ENCODE measurements at regions not wholly inside any gene's neighbourhood (a gene's known extent, or its start where the extent isn't known, plus 50 kb on each side); places are given as distances from the start of the nearest gene placed in this dataset.

DNA sequence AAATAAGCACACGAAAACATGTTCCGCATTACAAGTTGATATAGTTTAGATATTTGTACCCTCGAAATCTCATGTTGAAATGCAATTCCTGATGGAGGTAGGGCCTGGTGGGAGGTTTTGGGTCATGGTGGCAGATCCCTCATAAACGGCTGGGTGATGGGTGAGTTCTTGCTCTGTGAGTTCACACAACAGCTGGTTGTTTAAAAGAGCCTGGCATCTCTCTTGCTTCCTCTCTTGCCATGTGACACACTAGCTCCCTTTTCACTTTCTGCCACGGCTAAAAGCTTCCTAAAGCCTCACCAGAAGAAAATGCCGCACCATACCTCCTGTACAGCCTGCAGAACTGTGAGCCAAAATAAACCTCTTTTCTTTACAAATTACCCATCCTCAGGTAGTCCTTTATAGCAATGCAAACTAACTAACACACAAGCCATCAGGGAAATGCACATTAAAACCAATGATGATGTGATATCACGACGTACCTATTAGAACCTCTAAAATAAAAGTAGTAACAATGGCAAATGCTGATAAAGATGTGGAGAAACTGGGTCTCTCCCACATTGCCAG, 188.5 kb downstream of the ANAPC1 start:
- DNase-seq (ENCODE audit: low spot score), result no peak

DNA sequence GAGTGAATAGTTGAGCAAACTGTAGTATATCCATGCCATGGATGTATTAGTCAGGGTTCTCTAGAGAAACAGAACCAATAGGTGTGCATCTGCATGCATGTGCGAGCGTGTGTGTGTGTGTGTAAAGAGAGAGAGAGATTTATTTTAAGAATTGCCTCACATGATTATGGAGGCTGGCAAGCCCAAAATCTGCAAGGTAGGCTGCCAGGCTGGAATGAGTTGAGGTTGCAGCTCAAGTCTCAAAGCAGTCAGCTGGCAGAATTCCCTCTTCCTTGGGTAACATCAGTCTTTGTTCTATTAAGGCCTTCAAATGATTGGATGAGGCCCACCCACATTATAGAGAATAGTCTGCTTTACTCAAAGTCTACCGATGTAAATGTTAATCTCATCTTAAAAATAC, 187.8 kb downstream of the ANAPC1 start:
- DNase-seq (ENCODE audit: low spot score), result no peak

DNA sequence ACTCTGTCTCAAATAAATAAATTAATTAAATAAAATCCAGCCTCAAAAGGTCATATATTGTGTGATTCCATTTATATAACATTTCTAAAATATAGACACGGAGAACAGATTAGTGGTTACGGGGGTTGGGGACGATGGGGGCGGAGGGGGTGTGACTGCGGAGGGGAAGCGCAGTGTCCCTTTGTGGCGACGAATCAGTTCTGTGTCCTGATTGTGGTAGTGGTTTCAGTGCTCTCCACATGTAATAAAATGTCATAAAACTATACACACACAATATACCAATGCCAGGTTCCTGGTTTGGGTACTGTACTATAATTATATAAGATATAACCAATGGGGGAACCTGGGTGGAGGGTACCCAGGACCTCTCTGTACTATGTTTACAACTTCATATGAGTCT, 186.4 kb downstream of the ANAPC1 start:
- no peak for DNase-seq (ENCODE audit: low spot score)

DNA sequence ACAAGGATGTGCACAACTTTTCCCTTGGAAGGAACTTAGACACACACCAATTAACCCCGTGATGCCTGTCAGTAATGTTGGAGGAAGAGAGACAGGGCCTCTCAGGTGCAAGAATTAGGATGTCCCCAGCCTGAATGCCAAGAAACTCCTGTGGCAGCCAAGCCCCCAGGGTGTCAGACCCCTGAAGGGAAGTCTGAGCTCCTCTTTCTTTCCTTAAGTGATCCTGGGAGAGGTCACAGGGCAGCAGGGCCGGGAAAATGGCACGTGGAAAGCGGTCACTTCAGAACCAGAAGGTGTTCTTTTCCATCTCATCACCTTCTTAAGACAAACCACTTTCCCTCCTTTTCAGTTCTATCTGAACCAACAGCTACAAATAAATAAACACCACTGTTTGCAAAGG, 185.9 kb downstream of the ANAPC1 start:
- DNase-seq (ENCODE audit: low spot score), result no peak

DNA sequence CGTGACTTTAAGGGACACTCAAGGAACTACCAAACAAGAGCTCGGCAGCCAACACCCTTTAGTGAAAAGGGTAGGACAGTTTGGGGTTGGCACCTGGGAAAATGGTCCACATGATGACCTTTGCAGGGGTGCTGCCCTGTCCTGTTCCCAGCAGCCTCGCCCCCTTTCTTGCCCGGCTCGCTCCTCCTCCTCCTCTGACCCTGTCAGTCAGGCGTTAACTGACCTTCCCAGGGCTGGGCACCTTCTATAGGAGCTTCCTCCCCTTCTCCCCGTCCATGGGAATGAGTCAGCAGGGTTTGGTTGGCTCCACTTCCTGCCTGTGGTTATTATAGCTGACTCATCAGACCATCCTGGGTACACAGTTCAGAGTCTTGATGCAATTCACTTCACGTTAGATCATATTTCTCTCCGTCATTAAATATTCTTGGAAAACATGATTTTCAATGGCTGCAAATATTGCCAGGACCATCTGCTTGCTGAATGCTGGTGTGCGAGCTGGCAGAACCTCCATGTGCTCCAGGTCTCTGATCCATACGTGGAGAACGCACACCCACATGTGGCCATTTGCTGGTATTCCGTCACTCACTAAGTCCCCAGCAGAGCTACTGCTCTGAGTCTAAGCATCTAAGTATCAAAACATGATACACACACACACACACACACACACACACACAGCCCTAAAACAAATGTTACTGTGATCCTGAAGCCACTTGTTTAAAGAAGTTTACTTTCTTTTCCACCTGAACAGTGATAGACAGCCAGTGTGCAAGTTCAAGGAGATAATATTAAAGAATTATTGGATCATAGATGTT, 185.0 kb downstream of the ANAPC1 start:
- peak; percentile 32 for DNase-seq (ENCODE audit: low spot score)

DNA sequence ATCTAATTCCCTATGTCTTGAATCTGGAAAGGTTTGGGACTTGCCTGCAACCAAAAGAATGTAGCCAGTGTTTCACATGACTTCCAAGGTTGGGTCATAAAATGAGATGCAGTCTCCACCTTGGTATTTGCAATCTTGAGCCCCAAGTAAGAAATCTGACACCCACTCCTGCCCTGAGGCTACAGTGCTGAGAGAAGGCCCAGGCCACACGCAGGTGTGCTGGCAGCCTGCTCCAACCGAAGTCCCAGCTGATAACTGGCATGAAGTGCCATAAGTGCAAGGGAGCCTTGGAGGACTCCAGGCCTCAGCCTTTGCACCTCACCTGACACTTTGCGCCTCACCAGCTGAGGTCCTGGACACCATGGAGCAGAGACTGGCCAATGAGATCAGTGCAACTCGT, 182.7 kb downstream of the ANAPC1 start:
- DNase-seq (ENCODE audit: low spot score), result no peak

DNA sequence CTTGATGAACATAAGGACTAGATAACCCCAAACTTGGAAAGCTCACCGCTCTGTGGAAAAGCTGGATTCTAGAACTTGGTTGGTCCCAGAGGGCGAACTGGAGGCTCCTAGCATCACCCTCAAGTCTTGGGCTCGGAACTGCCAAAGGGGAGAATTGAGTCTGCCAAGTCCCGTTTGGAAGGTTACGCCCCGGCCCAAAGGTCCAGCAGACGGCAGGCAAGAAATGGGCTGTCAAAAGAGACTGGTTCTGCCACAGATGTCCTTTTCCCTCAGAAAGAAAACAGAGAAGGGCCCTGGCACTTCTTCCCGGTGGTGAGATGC, 182.2 kb downstream of the ANAPC1 start:
- DNase-seq (ENCODE audit: low spot score), result no peak

DNA sequence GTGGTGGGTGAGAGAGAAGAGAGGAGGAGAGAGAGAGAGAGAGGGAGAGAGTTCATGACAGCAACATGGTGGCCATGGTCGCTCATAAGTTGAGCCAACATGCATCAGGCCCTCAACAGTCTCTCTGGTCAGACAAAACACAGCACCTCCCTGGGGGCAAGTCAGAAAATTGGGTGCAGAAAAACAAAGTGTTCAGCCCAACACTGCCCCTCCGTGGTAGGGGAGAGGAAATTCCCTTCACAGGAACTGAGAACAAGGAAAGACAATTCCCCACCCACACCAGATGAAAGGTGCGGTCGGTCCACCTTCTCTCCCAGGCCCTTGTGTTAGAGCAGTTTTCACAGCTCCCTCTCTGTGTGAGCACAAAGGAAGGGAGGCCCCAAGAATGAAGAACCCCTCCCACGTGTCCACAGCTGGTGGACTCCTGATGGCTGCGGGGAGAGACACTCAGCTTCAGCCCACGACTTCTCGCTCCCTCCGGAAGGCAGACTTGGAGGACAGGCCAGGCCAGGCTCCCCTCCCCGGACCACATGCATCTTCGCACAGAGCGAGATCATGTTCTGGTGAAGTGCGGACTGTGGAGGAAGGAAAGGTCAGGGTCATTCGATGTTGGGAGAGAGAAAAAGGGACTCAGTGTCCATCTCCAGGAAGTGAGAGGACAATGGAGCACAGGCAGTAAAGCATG, 181.7 kb downstream of the ANAPC1 start:
- peak; percentile 51 for DNase-seq (ENCODE audit: low spot score)

DNA sequence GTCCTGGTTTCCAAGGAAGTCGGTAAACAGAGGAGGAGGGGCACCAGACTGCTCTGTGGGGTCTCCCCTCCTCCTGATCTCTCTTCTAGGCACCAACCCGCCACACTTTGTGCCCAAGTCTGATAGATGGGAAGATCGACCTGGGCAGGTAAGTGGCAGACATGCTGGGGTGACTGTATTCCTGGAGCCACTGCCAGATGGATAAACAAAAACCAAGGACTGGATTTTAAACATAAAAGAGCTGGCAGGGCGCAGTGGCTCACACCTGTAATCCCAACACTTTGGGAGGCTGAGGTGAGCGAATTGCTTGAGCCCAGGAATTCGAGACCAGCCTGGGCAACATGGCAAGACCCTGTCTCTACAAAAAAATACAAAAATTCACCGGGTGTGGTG, 181.2 kb downstream of the ANAPC1 start:
- DNase-seq (ENCODE audit: low spot score), result no peak

DNA sequence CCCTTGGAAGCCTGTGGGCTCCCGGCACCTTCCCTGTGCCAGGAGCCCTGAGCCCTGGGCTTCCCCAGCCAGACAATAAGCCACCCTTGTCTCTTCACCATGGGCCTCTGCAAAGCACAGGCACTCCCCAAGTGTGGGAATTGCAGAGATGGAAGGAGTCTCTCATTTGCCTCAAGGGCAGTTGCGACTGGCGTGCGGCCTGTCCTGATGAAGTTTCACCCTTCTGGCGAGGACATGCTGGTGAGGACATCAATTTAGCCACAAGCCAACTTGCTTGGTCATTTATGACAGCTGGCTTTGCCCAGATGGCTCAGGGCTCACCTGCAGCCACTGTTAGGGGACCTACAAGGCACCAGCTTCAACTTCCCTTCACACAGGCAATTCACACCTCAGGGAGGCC, 180.2 kb downstream of the ANAPC1 start:
- DNase-seq (ENCODE audit: low spot score), result no peak

DNA sequence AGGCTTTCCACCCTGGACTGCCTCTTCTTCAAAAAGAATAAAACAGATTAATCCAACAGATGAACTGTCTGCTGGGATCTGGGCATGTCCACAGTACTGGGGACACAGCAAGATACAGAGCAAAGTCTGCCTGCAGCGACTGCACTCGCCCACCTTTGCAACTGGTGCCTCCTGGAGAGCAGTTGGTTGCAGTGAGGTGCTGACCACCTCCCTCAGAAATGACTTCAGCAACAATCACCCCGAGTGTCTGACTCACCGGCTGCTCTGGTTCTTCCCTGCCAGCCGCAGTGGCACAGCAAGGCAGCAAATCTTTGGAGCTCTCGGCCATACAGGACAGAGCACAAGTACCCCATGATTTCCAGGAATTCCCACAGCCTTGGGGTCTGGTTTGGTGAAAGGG, 179.7 kb downstream of the ANAPC1 start:
- DNase-seq (ENCODE audit: low spot score), result no peak

DNA sequence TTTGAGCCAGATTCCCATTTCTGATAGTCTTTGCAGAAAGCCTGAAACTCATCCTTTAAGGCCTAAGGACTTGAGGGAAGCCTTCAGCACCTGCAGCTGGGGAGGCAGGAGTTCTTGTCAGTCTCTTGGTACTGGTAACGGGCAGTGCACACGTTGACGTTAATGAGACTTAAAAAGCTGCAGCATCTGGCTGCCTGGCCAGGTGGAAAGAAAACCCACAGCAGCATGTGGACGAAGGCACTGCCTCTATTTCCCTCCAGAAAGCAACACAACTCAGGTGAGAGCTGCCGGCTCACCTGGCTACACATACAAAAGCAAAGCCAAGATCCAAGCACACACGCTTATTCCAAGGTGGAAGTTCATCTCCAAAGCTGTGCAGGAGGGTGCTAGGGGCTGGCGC, 178.8 kb downstream of the ANAPC1 start:
- DNase-seq (ENCODE audit: low spot score), result no peak

DNA sequence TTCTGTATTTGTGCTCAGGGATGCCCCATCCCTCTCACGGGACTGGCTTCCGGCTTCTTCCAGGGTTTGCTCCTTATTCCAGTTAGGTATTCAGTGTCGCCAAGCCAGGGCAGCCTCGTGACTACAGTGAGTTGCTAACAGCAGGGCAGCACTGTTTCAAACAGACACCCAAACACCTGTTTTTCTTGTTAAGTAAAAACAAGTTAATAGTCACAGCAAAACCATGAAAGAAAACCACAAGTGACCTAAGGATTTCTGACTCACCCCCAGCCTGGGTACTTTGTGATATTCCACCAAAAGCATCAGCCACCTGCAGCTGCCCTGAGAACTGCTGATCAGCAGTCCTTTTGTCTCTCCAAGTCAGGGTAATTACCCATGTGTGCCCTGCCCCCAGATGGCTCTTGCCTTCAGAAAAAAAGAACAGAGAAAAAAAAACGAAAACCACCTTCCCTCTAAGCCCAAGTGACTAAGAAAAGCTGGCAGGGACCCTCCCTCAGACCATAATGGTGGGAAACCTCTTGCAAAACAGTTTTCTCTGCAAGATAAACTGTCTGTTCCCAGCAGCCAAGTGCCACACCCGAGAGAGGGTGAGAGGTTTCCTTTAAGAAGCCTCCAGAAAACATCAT, 178.2 kb downstream of the ANAPC1 start:
- DNase-seq (ENCODE audit: low spot score), result no peak

DNA sequence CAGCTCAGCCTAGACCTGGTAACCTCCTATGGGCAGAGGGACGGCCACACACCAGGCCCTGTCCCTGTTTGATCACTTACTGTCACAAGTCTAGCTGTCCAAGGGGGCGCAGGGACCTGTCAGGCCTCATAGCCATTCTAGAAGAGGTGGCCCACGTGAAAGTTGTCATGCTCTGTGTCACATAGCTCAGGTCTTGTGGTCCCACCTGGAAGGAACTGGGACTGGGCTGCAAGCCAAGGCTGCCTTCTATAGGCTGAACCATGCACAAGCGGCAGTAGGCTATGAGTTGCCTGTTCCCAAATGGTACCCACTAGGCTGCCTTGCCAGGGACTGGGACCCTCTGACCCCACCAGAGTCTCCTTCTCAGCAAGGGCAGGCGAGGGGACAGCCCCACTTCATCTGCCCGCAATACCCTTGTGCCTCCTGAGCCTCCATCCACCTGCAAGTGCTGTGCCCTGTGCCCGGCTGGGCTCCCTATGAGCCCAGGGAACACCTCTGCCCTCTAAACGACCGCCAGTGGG, 177.5 kb downstream of the ANAPC1 start:
- no peak for DNase-seq (ENCODE audit: low spot score)

DNA sequence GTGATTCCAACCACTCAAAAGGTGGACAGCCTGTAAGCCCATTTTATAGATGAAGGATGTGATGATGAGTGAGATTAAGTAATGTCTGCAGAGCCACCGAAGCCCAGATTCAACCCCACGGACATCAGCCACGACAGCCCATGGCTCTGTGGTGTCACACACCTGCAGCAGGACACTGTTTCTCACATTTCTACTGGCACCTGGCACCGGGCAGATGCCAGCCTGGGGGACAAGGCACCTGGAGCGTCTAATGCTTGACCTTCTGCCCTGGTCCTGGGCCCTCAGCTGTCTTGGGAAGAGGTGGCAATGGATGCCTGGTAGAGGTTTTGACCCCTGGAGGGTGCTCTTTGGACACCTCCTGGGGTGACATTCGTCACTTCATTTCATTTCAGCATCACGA, 176.3 kb downstream of the ANAPC1 start:
- DNase-seq (ENCODE audit: low spot score), result no peak

DNA sequence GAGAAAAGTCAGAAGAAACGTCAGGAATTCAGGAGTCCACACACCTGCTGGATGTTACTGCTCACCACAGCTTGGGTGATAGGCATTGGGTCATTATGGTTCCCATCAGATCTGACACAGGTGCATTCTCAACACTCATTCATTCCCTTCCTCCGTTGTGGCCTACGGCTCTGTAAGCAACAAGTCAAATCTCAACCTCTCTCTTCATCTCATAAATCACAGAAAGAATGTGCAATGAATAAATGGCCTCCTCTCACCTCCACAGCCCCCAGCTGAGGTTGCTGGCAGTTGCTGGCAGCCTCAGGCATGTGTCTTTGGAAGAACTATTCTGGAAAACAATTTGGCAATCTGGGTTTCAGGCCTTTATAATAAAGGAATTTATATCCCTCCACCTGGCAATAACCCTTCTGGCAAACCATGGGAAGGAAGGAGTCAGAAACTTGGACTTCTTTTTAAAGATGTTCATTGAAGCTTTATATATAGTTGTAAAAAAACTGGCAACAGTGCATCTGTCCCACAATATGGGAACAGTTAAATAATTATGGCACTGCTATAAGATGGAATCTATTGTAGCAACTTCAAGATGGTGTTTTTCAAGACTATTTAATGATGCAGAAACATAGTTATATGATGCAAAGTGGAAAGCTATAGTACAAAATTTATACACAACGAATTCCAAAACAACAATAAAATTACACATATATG, 175.4 kb downstream of the ANAPC1 start:
- no peak for DNase-seq (ENCODE audit: low spot score)

DNA sequence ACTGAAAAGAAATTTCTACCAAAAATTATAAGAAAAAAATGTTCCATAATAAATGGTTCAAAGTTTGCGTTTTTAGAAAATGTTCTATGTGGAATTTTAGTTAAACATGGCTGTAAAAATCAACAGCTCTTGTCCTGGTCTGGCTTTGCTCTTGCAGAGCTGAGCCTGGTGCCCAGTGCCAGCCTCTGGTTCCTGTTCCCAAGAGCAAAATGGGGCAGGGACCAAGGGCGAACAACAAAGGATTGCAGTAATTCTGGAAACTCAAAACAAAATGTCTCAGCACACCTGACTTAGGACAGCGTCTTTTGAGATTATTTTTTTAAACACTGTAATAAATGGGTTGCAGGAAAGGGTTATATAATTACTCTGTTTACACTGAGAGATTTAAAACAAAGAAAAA, 174.7 kb downstream of the ANAPC1 start:
- DNase-seq (ENCODE audit: low spot score), result no peak

DNA sequence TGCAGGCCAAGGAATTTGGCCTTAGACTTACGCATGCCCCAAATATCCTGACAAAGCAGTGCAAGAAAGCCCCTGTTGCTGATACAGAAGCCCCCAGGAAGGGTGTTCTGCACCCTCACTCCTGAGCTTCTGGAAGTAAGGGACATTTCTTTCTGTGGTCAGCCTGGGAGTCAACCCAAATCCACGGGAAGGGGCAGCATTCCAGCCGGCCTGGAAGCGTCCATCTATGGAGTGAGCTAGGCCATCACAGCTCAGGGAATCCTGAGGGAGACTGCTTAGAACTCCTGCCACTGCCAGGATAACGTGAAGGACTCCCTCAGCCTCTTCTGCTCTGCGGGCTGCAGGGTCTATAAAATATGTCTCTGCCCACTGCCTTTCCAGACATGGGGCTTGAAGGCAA, 173.9 kb downstream of the ANAPC1 start:
- no peak for DNase-seq (ENCODE audit: low spot score)

DNA sequence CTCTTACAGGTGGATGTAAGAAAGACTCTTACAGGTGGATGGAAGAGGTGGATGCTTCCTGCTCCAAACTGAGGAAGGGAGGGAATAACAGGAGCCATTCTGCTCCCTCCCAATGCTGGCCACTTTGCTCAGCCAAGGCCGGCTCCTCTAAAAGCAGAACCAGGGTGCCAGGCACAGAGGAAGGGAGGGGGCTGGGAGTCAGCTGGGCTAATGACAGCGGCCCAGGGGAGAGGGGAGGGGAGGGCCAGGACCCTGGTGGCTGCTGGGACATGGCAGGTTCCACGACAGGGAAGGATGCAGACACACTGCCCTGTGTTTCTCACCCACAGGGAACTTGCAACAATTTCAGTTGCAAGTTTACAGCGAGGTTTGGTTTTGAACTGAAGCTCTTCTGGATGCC, 173.4 kb downstream of the ANAPC1 start:
- no peak for DNase-seq (ENCODE audit: low spot score)

DNA sequence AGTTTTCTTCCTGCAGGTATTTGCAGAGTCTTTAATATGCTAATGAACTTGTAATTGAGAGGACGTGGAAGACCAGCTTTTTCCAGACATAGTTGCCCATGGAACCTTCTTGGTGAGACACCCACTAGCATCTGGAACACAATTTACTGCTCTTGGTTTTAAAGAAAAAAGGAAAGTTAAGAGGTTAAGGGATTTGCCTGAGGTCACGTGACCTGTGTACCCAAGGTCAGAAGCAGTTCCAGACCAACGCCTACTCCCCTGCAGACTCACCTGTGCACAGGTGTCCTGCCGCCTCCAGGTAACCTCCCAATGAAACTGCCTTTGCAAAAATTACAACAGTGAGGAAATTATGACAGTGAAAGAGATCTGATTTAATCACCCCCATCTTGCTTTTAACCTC, 172.7 kb downstream of the ANAPC1 start:
- no peak for DNase-seq (ENCODE audit: low spot score)

DNA sequence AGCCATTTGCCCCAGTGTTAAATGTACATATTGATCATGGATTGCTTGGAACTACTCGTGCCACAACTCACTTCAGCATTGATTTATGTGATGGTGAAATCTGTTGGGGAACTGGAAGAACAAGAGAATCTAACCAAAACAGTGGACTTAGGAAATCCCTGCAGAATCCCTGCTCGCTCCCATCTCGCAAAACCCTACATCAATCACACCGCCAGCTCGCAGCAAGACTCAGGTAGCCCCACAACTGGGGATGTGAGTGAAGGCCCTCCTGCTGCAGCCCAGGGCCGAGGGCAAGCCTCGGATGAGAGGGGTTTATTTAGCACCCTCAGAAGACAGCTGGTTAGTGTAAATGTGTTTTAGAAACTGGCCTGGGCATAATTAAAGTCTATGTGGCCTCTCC, 171.6 kb downstream of the ANAPC1 start:
- no peak for DNase-seq (ENCODE audit: low spot score)

DNA sequence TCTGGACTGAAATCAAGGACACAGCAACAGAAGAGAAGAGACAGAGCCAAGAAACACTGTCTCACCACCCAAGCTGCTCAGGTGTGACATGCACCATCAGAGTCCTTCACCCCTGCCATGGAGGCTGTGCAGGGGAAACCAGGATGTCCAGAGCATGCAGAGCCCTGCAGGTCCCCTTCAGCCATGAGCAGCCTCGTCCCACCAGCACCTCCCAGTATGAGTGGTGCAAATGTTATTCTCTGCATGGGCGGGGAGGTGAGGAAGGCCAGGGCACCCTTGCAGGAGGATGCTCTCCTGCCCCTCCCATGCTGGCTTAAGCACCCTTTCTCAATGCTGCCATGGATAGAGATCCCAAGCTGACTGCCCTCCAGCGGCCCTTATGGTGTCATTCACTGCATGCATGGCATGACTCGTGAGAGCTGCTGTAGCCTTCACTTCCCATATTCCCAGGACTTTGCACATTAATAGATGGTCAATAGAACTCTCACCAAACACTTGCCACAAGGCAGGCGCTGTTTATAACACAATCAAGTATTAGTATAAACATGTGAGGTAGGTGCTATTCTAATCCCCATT, 171.0 kb downstream of the ANAPC1 start:
- DNase-seq (ENCODE audit: low spot score), result no peak

Data from cerebellar cortex (tissue), 1 donor.